PC-3 (cell line): ENCODE measurements at regions not wholly inside any gene's neighbourhood (a gene's known extent, or its start where the extent isn't known, plus 50 kb on each side); places are given as distances from the start of the nearest gene placed in this dataset.

ENCODE experiments used
- CTCF ChIP-seq: fragments of 300-600 bp; sonication (generic); conservative IDR thresholded peaks from 2 replicates; pipeline ENCODE4 v1.5.1; 2017; ENCODE audit warnings: antibody characterized with exemption, low read depth, mild to moderate bottlenecking, low read length
- EZH2 ChIP-seq: fragments of 300-600 bp; sonication (generic); IDR thresholded peaks from one replicate; pipeline ENCODE4 v1.6.1; 2017; ENCODE audit warnings: antibody characterized with exemption, mild to moderate bottlenecking, low read length; ENCODE audit not compliant: unreplicated experiment

- no peak for TF ChIP-seq EZH2
- TF ChIP-seq CTCF, result no peak
These were observed 139.5 kb upstream of the C9orf72 start for GRCh38 chr9:27712806-27713205.
